Neural cell (in vitro differentiated cells): ENCODE measurements at regions not wholly inside any gene's neighbourhood (a gene's known extent, or its start where the extent isn't known, plus 50 kb on each side); places are given as distances from the start of the nearest gene placed in this dataset.

Experiments used
- H2AFZ ChIP-seq: fragments of 200-600, 300-800 bp; sonication (generic), shearing (Covaris generic); 2 replicates; pipeline ENCODE4 v1.6.0; 2014; ENCODE audit warnings: low read depth, mild to moderate bottlenecking, antibody characterized with exemption, low read length, moderate library complexity
- H3F3A ChIP-seq: fragments of 200-600 bp; shearing (Covaris generic); 2 replicates; pipeline ENCODE4 v1.6.1; 2016; ENCODE audit warnings: mild to moderate bottlenecking, moderate library complexity, mixed read lengths, antibody characterized with exemption, low read length; ENCODE audit not compliant: insufficient read depth, poor library complexity, severe bottlenecking
- H3K27ac ChIP-seq: fragments of 200-600, 300-800 bp; sonication (generic), shearing (Covaris generic); 2 replicates; pipeline ENCODE4 v1.5.1; 2014; ENCODE audit warnings: mild to moderate bottlenecking, low read length, moderate library complexity
- H3K27me3 ChIP-seq: fragments of 300-800, 200-600 bp; sonication (generic), shearing (Covaris generic); 2 replicates; pipeline ENCODE4 v1.6.0; 2014; ENCODE audit warnings: mild to moderate bottlenecking, low read depth, low read length, moderate library complexity; ENCODE audit not compliant: insufficient read depth
- H3K36me3 ChIP-seq: fragments of 300-800, 200-600 bp; sonication (generic), shearing (Covaris generic); 2 replicates; pipeline ENCODE4 v1.5.1; 2014; ENCODE audit warnings: mild to moderate bottlenecking, antibody characterized with exemption, low read length, moderate library complexity; ENCODE audit not compliant: insufficient read depth
- H3K4me2 ChIP-seq: fragments of 300-800, 200-600 bp; sonication (generic), shearing (Covaris generic); 2 replicates; pipeline ENCODE4 v1.6.0; 2014; ENCODE audit warnings: mild to moderate bottlenecking, low read length
- H3K4me3 ChIP-seq: fragments of 300-800, 200-600 bp; sonication (generic), shearing (Covaris generic); 2 replicates; pipeline ENCODE4 v1.5.1; 2014; ENCODE audit warnings: mild to moderate bottlenecking, low read length, moderate library complexity
- H3K79me2 ChIP-seq: fragments of 200-600 bp; shearing (Covaris generic); replicated peaks from 2 replicates; pipeline ENCODE4 v1.6.0; 2014; ENCODE audit warnings: mild to moderate bottlenecking, low read length, moderate library complexity; ENCODE audit not compliant: insufficient read depth
- H3K9ac ChIP-seq: fragments of 300-800, 200-600 bp; sonication (generic), shearing (Covaris generic); 2 replicates; pipeline ENCODE4 v1.6.1; 2016; ENCODE audit warnings: mild to moderate bottlenecking, low read length, mixed read lengths
- H3K9me2 ChIP-seq: fragments of 200-600 bp; shearing (Covaris generic); 2 replicates; pipeline ENCODE4 v1.6.1; 2016; ENCODE audit warnings: mild to moderate bottlenecking, low read length, mixed read lengths; ENCODE audit not compliant: insufficient read depth
- H3K9me3 ChIP-seq: fragments of 200-600, 300-800 bp; sonication (generic), shearing (Covaris generic); 2 replicates; pipeline ENCODE4 v1.6.1; 2016; ENCODE audit warnings: mild to moderate bottlenecking, mixed run types, low read length, moderate library complexity, mixed read lengths
- H4K20me1 ChIP-seq: fragments of 200-600 bp; shearing (Covaris generic); 2 replicates; pipeline ENCODE4 v1.6.1; 2016; ENCODE audit warnings: mild to moderate bottlenecking, mixed run types; ENCODE audit not compliant: insufficient read depth
- CTCF ChIP-seq: fragments of 450-650 bp; IDR thresholded peaks from 2 replicates; pipeline ENCODE4 v1.5.1; 2014; ENCODE audit warnings: antibody characterized with exemption, mild to moderate bottlenecking, moderate library complexity; ENCODE audit not compliant: poor library complexity, severe bottlenecking
- EP300 ChIP-seq: fragments of 450-650 bp; conservative IDR thresholded peaks from 2 replicates; pipeline ENCODE4 v1.6.1; 2014; ENCODE audit warnings: antibody characterized with exemption, mild to moderate bottlenecking, moderate library complexity; ENCODE audit not compliant: poor library complexity, severe bottlenecking
- EZH2 ChIP-seq: fragments of 200-600, 300-800 bp; shearing (Covaris generic), sonication (generic); IDR thresholded peaks from 2 replicates; pipeline ENCODE4 v1.6.1; 2014; ENCODE audit warnings: antibody characterized with exemption, low read length, borderline replicate concordance, mild to moderate bottlenecking; ENCODE audit not compliant: insufficient read depth, poor library complexity, severe bottlenecking
- MXI1 ChIP-seq: fragments of 450-650 bp; conservative IDR thresholded peaks from 2 replicates; pipeline ENCODE4 v1.6.1; 2014; ENCODE audit warnings: antibody characterized with exemption, mild to moderate bottlenecking; ENCODE audit not compliant: poor library complexity, severe bottlenecking
- POLR2AphosphoS5 ChIP-seq: IDR thresholded peaks from 2 replicates; pipeline ENCODE4 v1.6.1; 2012
- RAD21 ChIP-seq: fragments of 450-650 bp; conservative IDR thresholded peaks from 2 replicates; pipeline ENCODE4 v1.6.1; 2014; ENCODE audit warnings: antibody characterized with exemption, mild to moderate bottlenecking, moderate library complexity
- REST ChIP-seq: IDR thresholded peaks from 2 replicates; pipeline ENCODE4 v1.6.1; 2012; ENCODE audit warnings: borderline replicate concordance
- SMC3 ChIP-seq: fragments of 450-650 bp; conservative IDR thresholded peaks from 2 replicates; pipeline ENCODE4 v1.6.1; 2014; ENCODE audit warnings: antibody characterized with exemption, mild to moderate bottlenecking, moderate library complexity; ENCODE audit not compliant: poor library complexity
- TAF1 ChIP-seq: IDR thresholded peaks from 2 replicates; pipeline ENCODE4 v1.6.1; 2012; ENCODE audit warnings: low read depth

- H4K20me1 ChIP-seq, result no peaks in the 10 kb centered on the region
- H3F3A ChIP-seq, result no peaks in the 10 kb centered on the region
- H3K27ac ChIP-seq, result no peak overlapping the region
- no peaks in the 10 kb centered on the region for H3K79me2 ChIP-seq
- H3K4me2 ChIP-seq, result no peak overlapping the region
- no peak overlapping the region for H2AFZ ChIP-seq
- no peaks in the 10 kb centered on the region for H3K9me2 ChIP-seq
- no peaks in the 10 kb centered on the region for H3K9me3 ChIP-seq
- H3K27me3 ChIP-seq, result no peaks in the 10 kb centered on the region
- TF ChIP-seq TAF1 (no peak), CTCF (no peak), EZH2 (no peak), EP300 (no peak), SMC3 (no peak), REST (no peak), RAD21 (no peak), POLR2AphosphoS5 (no peak)
- no peak overlapping the region for H3K4me3 ChIP-seq
- no peaks in the 10 kb centered on the region for H3K36me3 ChIP-seq
- H3K9ac ChIP-seq, result no peak overlapping the region
Measured at GRCh38 chr6:68031054-68031453, 604.0 kb upstream of the ADGRB3 start.

- Histone ChIP-seq H3K27ac (no peak overlapping the region), H3K4me3 (no peak overlapping the region)
- no peak for TF ChIP-seq SMC3
- TF ChIP-seq TAF1, result no peak
- TF ChIP-seq MXI1, result no peak
- no peak for TF ChIP-seq RAD21
- TF ChIP-seq CTCF, result no peak
- no peak for TF ChIP-seq POLR2AphosphoS5
- no peak for TF ChIP-seq EP300
- no peak for TF ChIP-seq EZH2
- TF ChIP-seq REST, result no peak
Measured at GRCh38 chr6:68026483-68026882, 608.6 kb upstream of the ADGRB3 start.

More at GRCh38 chr6:68026483-68026882, 608.6 kb upstream of the ADGRB3 start:
- Histone ChIP-seq H3K27me3 (no peaks in the 10 kb centered on the region), H4K20me1 (no peaks in the 10 kb centered on the region), H3K79me2 (no peaks in the 10 kb centered on the region), H3K9me2 (no peaks in the 10 kb centered on the region), H3F3A (no peaks in the 10 kb centered on the region), H2AFZ (no peak overlapping the region), H3K4me2 (no peak overlapping the region), H3K36me3 (no peaks in the 10 kb centered on the region), H3K9me3 (no peaks in the 10 kb centered on the region), H3K9ac (no peak overlapping the region)
